Endothelial cell of umbilical vein (primary cell): ENCODE measurements at regions not wholly inside any gene's neighbourhood (a gene's known extent, or its start where the extent isn't known, plus 50 kb on each side); places are given as distances from the start of the nearest gene placed in this dataset.

Experiments
- BruUV-seq: library from RNA; stranded (reverse); fragments of 400-500 nt; replicated peaks from 2 replicates; lab custom pipeline; 2021; lab: Mats Ljungman, UMichigan
- CTCF ChIA-PET: fragments of 300-600, 350-600 bp; sonication (Branson Sonifier 250); formaldehyde crosslinking; loops from one replicate; lab custom pipeline; 2021; ENCODE audit warnings: antibody characterized with exemption, inconsistent platforms; lab: Charles Lee
- POLR2A ChIA-PET: fragments of 300-600, 350-600 bp; sonication (Branson Sonifier 250); formaldehyde crosslinking; loops from one replicate; lab custom pipeline; 2021; ENCODE audit warnings: antibody characterized with exemption, inconsistent platforms; lab: Charles Lee
- DNase-seq: peaks from one replicate; pipeline ENCODE4 v3.0.0-alpha.2; 2011; ENCODE audit warnings: low read depth, low spot score
- FAIRE-seq: peaks from 2 replicates; lab custom pipeline; 2011; peaks lifted over from hg19 to GRCh38; lab: Jason Lieb, UNC
- H2AFZ ChIP-seq: 2 replicates; pipeline ENCODE4 v1.6.0; 2012; ENCODE audit warnings: low read depth, low read length, control low read depth, inconsistent platforms
- H3K27ac ChIP-seq: 2 replicates; pipeline ENCODE4 v1.5.1; 2011; ENCODE audit warnings: low read depth, mild to moderate bottlenecking, control low read depth, low read length, moderate library complexity; ENCODE audit not compliant: insufficient read depth
- H3K27me3 ChIP-seq, 2 experiments: 2 replicates each; pipeline versions ENCODE4 v1.6.0 to v1.6.1; 2011; ENCODE audit warnings: low read length in 2 of 2, mixed read lengths in 1 of 2; ENCODE audit not compliant: control insufficient read depth in 2 of 2, insufficient read depth in 2 of 2
- H3K36me3 ChIP-seq, 2 experiments: 2 replicates in 1 of 2; 3 replicates in 1 of 2; pipeline ENCODE4 v1.5.1; 2011; ENCODE audit warnings: low read length in 2 of 2, mild to moderate bottlenecking in 1 of 2, moderate library complexity in 1 of 2; ENCODE audit not compliant: control insufficient read depth in 2 of 2, insufficient read depth in 2 of 2; ENCODE audit errors: extremely low read depth in 1 of 2
- H3K4me1 ChIP-seq: 3 replicates; pipeline ENCODE4 v1.5.1; 2011; ENCODE audit warnings: mild to moderate bottlenecking, low read length; ENCODE audit not compliant: control insufficient read depth, insufficient read depth; ENCODE audit errors: extremely low read depth
- H3K4me2 ChIP-seq: 2 replicates; pipeline ENCODE4 v1.6.1; 2011; ENCODE audit warnings: low read length, control low read depth, mixed read lengths; ENCODE audit not compliant: insufficient read depth
- H3K4me3 ChIP-seq, 3 experiments: fragments of 200-600 bp in 1 of 3; sonication (generic), shearing (Covaris generic) in 1 of 3; replicated peaks in 1 of 3; 2 replicates each; pipeline ENCODE4 v1.5.1; 2011 to 2016; ENCODE audit warnings: control low read depth in 3 of 3, low read length in 3 of 3, mild to moderate bottlenecking in 2 of 3, inconsistent platforms in 1 of 3, low read depth in 1 of 3, moderate library complexity in 1 of 3; ENCODE audit not compliant: insufficient read depth in 1 of 3
- H3K79me2 ChIP-seq: 2 replicates; pipeline ENCODE4 v1.6.0; 2012; ENCODE audit warnings: low read length, inconsistent platforms; ENCODE audit not compliant: control insufficient read depth, insufficient read depth
- H3K9ac ChIP-seq: replicated peaks from 2 replicates; pipeline ENCODE3; 2011; ENCODE audit warnings: low read length, control low read depth; ENCODE audit not compliant: insufficient read depth; ENCODE audit errors: extremely low read depth
- H3K9me1 ChIP-seq: replicated peaks from 3 replicates; pipeline ENCODE4 v1.6.0; 2011; ENCODE audit warnings: mild to moderate bottlenecking, low read length; ENCODE audit not compliant: control insufficient read depth, insufficient read depth; ENCODE audit errors: extremely low read depth
- H3K9me3 ChIP-seq: replicated peaks from 2 replicates; pipeline ENCODE4 v1.5.1; 2012; ENCODE audit warnings: low read length, inconsistent platforms; ENCODE audit not compliant: control insufficient read depth, insufficient read depth
- H4K20me1 ChIP-seq: replicated peaks from 2 replicates; pipeline ENCODE3; 2011; ENCODE audit warnings: mild to moderate bottlenecking, low read length; ENCODE audit not compliant: control insufficient read depth, insufficient read depth; ENCODE audit errors: extremely low read depth
- CTCF ChIP-seq, 2 donors: IDR thresholded peaks; 1 replicate in 1 of 2; 2 replicates in 1 of 2; pipeline ENCODE4 v1.5.1; 2011; ENCODE audit warnings: low read length in 2 of 2, mild to moderate bottlenecking in 2 of 2, moderate library complexity in 2 of 2, control low read depth in 1 of 2, inconsistent platforms in 1 of 2, low read depth in 1 of 2; ENCODE audit not compliant: insufficient read depth in 1 of 2; ENCODE audit errors: extremely low read depth in 1 of 2
- EZH2 ChIP-seq: IDR thresholded peaks from 2 replicates; pipeline ENCODE4 v1.6.1; 2012; ENCODE audit warnings: borderline replicate concordance, low read depth, mild to moderate bottlenecking, moderate library complexity, low read length, inconsistent platforms; ENCODE audit not compliant: severe bottlenecking
- FOS ChIP-seq: IDR thresholded peaks from 2 replicates; pipeline ENCODE4 v1.6.1; 2011; ENCODE audit warnings: mild to moderate bottlenecking, low read length, moderate library complexity, borderline replicate concordance; ENCODE audit not compliant: insufficient read depth
- GATA2 ChIP-seq: IDR thresholded peaks from 2 replicates; pipeline ENCODE4 v1.7.0; 2011; ENCODE audit warnings: low read depth, mild to moderate bottlenecking, moderate library complexity, mixed read lengths, low read length; ENCODE audit not compliant: insufficient read length, insufficient read depth
- JUN ChIP-seq: IDR thresholded peaks from 2 replicates; pipeline ENCODE4 v1.6.1; 2011; ENCODE audit warnings: borderline replicate concordance, low read depth; ENCODE audit not compliant: insufficient read length, insufficient read depth
- MAX ChIP-seq: IDR thresholded peaks from 2 replicates; pipeline ENCODE4 v1.6.1; 2011; ENCODE audit not compliant: insufficient read depth, insufficient read length
- MYC ChIP-seq: IDR thresholded peaks from one replicate; pipeline ENCODE4 v1.6.1; 2011; ENCODE audit warnings: mild to moderate bottlenecking, low read depth, low read length
- POLR2A ChIP-seq: IDR thresholded peaks from 2 replicates; pipeline ENCODE4 v1.6.1; 2012; ENCODE audit warnings: low read depth, mild to moderate bottlenecking, control low read depth, low read length
- POLR2AphosphoS5 ChIP-seq: IDR thresholded peaks from 2 replicates; pipeline ENCODE4 v1.6.1; 2012; ENCODE audit warnings: low read depth, mild to moderate bottlenecking, control low read depth, low read length, moderate library complexity; ENCODE audit not compliant: insufficient read depth
- dilution Hi-C: fragments of 300-500 bp; cut with MboI; formaldehyde crosslinking; loops from one replicate; pipeline ENCODE4 v1.15.0; 2019; ENCODE audit warnings: low sequenced_read_pairs; ENCODE audit not compliant: extremely low pct_ligation_motif_present
- intact Hi-C: fragments of 100-400 bp; cut with micrococcal nuclease; formaldehyde crosslinking; loops from one replicate; pipeline ENCODE4 v1.10.0; 2022

- no peak for FAIRE-seq
- no peak overlapping the region for H3K9ac ChIP-seq
- ChIA-PET CTCF (interaction anchor here (1.6 kb wide), 1 partner anchor 15 kb away, joined by 3 read pairs; no protein-coding TSS in a partner anchor), POLR2A (no interaction called here)
- no peak for TF ChIP-seq POLR2AphosphoS5
- no peak for TF ChIP-seq MAX
- no peak for TF ChIP-seq CTCF (IDR thresholded peaks at IDR 0.05; ENCODE audit: extremely low read depth in 1 of 2, insufficient read depth in 1 of 2, low read depth in 1 of 2, low read length in 2 of 2)
- no TSS peak for BruUV-seq
- H3K9me3 ChIP-seq: no peaks in the 10 kb centered on the region
- H2AFZ ChIP-seq: no peak overlapping the region
- no peaks in the 10 kb centered on the region for H3K27me3 ChIP-seq
- H3K36me3 ChIP-seq: no peaks in the 10 kb centered on the region
- H3K79me2 ChIP-seq: no peaks in the 10 kb centered on the region
- no peak overlapping the region for H3K4me2 ChIP-seq
- dilution Hi-C loops (no loop called here), intact Hi-C loops (no loop called here)
- no peak overlapping the region for H3K4me3 ChIP-seq
- peaks cover 9% of the 10 kb centered on the region for H3K4me1 ChIP-seq
- no peak for DNase-seq
- no peak overlapping the region for H3K27ac ChIP-seq
- H4K20me1 ChIP-seq: no peaks in the 10 kb centered on the region
- no peaks in the 10 kb centered on the region for H3K9me1 ChIP-seq
These were observed 281.1 kb upstream of the MEOX2 start for GRCh38 chr7:15967551-15967950.

GRCh38 chr7:15967121-15967520 is 280.6 kb upstream of the MEOX2 start:
- Histone ChIP-seq H3K36me3 (no peaks in the 10 kb centered on the region), H4K20me1 (no peaks in the 10 kb centered on the region), H3K27ac (no peak overlapping the region), H3K4me3 (no peak overlapping the region), H2AFZ (no peak overlapping the region), H3K9me3 (no peaks in the 10 kb centered on the region), H3K4me2 (no peak overlapping the region), H3K4me1 (peaks cover 6% of the 10 kb centered on the region), H3K79me2 (no peaks in the 10 kb centered on the region), H3K9ac (no peak overlapping the region), H3K9me1 (no peaks in the 10 kb centered on the region), H3K27me3 (no peaks in the 10 kb centered on the region)
- BruUV-seq: no TSS peak
- intact Hi-C loops: no loop called here
- CTCF ChIA-PET: interaction anchor here (1.6 kb wide), 1 partner anchor 14 kb away, joined by 3 read pairs; no protein-coding TSS in a partner anchor
- dilution Hi-C loops: no loop called here
- TF ChIP-seq CTCF (IDR thresholded peaks at IDR 0.05; ENCODE audit: extremely low read depth in 1 of 2, insufficient read depth in 1 of 2, low read depth in 1 of 2, low read length in 2 of 2) (no peak), MYC (no peak), GATA2 (no peak), JUN (no peak), EZH2 (no peak), FOS (no peak), POLR2A (no peak), POLR2AphosphoS5 (no peak), MAX (no peak)
- POLR2A ChIA-PET: no interaction called here
- no peak for FAIRE-seq
- DNase-seq: no peak
